H9 (cell line): ENCODE measurements at regions not wholly inside any gene's neighbourhood (a gene's known extent, or its start where the extent isn't known, plus 50 kb on each side); places are given as distances from the start of the nearest gene placed in this dataset.

ENCODE experiments used
- DNase-seq: peaks from one replicate; pipeline ENCODE4 v3.0.0-alpha.2; 2017
- H2AFZ ChIP-seq: one replicate; pipeline ENCODE4 v1.6.1; 2013; ENCODE audit warnings: mild to moderate bottlenecking, low read length, control low read depth, moderate library complexity
- H2AK5ac ChIP-seq: 2 replicates; pipeline ENCODE4 v1.6.1; 2013; ENCODE audit warnings: low read length, control low read depth, mixed read lengths; ENCODE audit not compliant: insufficient read length
- H2BK120ac ChIP-seq: one replicate; pipeline ENCODE4 v1.6.1; 2013; ENCODE audit warnings: low read depth, mild to moderate bottlenecking, low read length, control low read depth, inconsistent platforms; ENCODE audit not compliant: poor library complexity, severe bottlenecking
- H2BK12ac ChIP-seq: 2 replicates; pipeline ENCODE4 v1.6.1; 2013; ENCODE audit warnings: low read length, control low read depth, mixed read lengths, low read depth; ENCODE audit not compliant: insufficient read length
- H2BK15ac ChIP-seq: 2 replicates; pipeline ENCODE4 v1.6.1; 2013; ENCODE audit warnings: low read depth, low read length, control low read depth
- H2BK20ac ChIP-seq: one replicate; pipeline ENCODE4 v1.6.1; 2013; ENCODE audit warnings: low read depth, mild to moderate bottlenecking, low read length, control low read depth, inconsistent platforms; ENCODE audit not compliant: poor library complexity, severe bottlenecking
- H2BK5ac ChIP-seq: 2 replicates; pipeline ENCODE4 v1.6.1; 2013; ENCODE audit warnings: low read length, control low read depth, mixed read lengths; ENCODE audit not compliant: insufficient read length
- H3K14ac ChIP-seq: 2 replicates; pipeline ENCODE4 v1.6.1; 2013; ENCODE audit warnings: low read length, control low read depth; ENCODE audit not compliant: insufficient read depth
- H3K18ac ChIP-seq: 2 replicates; pipeline ENCODE4 v1.6.1; 2013; ENCODE audit warnings: low read depth, mild to moderate bottlenecking, mixed read lengths, low read length, control low read depth; ENCODE audit not compliant: insufficient read length
- H3K23ac ChIP-seq: 2 replicates; pipeline ENCODE4 v1.6.1; 2013; ENCODE audit warnings: low read length, control low read depth, mixed read lengths, low read depth; ENCODE audit not compliant: insufficient read length
- H3K23me2 ChIP-seq: 2 replicates; pipeline ENCODE4 v1.6.1; 2013; ENCODE audit warnings: low read depth, mild to moderate bottlenecking, mixed read lengths, low read length, control low read depth; ENCODE audit not compliant: insufficient read length, poor library complexity, severe bottlenecking
- H3K27ac ChIP-seq: 2 replicates; pipeline ENCODE4 v1.5.1; 2013; ENCODE audit warnings: low read length, control low read depth, mixed read lengths, low read depth; ENCODE audit not compliant: insufficient read length
- H3K27me3 ChIP-seq: 2 replicates; pipeline ENCODE4 v1.6.1; 2013; ENCODE audit warnings: low read length, control low read depth, inconsistent platforms; ENCODE audit not compliant: insufficient read depth
- H3K4ac ChIP-seq: 2 replicates; pipeline ENCODE4 v1.6.1; 2013; ENCODE audit warnings: low read depth, mild to moderate bottlenecking, control low read depth, inconsistent platforms, low read length, moderate library complexity
- H3K4me1 ChIP-seq: 2 replicates; pipeline ENCODE4 v1.6.1; 2013; ENCODE audit warnings: low read length, control low read depth, inconsistent platforms; ENCODE audit not compliant: insufficient read depth
- H3K4me2 ChIP-seq: 2 replicates; pipeline ENCODE4 v1.6.1; 2013; ENCODE audit warnings: low read length, control low read depth, mixed read lengths; ENCODE audit not compliant: insufficient read length, insufficient read depth
- H3K56ac ChIP-seq: 2 replicates; pipeline ENCODE4 v1.6.1; 2013; ENCODE audit warnings: low read depth, mild to moderate bottlenecking, mixed read lengths, low read length, control low read depth; ENCODE audit not compliant: insufficient read length
- H3K79me1 ChIP-seq: 2 replicates; pipeline ENCODE4 v1.6.1; 2013; ENCODE audit warnings: low read depth, mild to moderate bottlenecking, moderate library complexity, low read length, control low read depth, inconsistent platforms; ENCODE audit not compliant: insufficient read depth, poor library complexity, severe bottlenecking
- H3K79me2 ChIP-seq: 2 replicates; pipeline ENCODE4 v1.6.1; 2013; ENCODE audit warnings: low read length, control low read depth, inconsistent platforms; ENCODE audit not compliant: insufficient read depth
- H3K9ac ChIP-seq: 2 replicates; pipeline ENCODE4 v1.6.1; 2013; ENCODE audit warnings: low read length, control low read depth, mixed read lengths; ENCODE audit not compliant: insufficient read length; ENCODE audit errors: extremely low read depth
- H3K9me3 ChIP-seq: one replicate; pipeline ENCODE4 v1.6.1; 2013; ENCODE audit warnings: low read depth, low read length, inconsistent platforms; ENCODE audit not compliant: control insufficient read depth
- H3T11ph ChIP-seq: one replicate; pipeline ENCODE4 v1.6.1; 2013; ENCODE audit warnings: mild to moderate bottlenecking, low read length, control low read depth, inconsistent platforms
- H4K20me1 ChIP-seq: one replicate; pipeline ENCODE4 v1.6.1; 2013; ENCODE audit not compliant: control insufficient read depth, insufficient read length, insufficient read depth
- H4K5ac ChIP-seq: 2 replicates; pipeline ENCODE4 v1.6.1; 2013; ENCODE audit warnings: low read depth, mild to moderate bottlenecking, mixed read lengths, low read length, control low read depth; ENCODE audit not compliant: insufficient read length
- H4K8ac ChIP-seq: replicated peaks from 2 replicates; pipeline ENCODE4 v1.6.1; 2013; ENCODE audit warnings: low read length, control low read depth, mixed read lengths, low read depth; ENCODE audit not compliant: insufficient read length
- H4K91ac ChIP-seq: 2 replicates; pipeline ENCODE4 v1.6.1; 2013; ENCODE audit warnings: low read depth, mild to moderate bottlenecking, moderate library complexity, mixed read lengths, low read length, control low read depth; ENCODE audit not compliant: insufficient read length
- H3K27ac Mint-ChIP-seq, 3 experiments: 2 replicates in 2 of 3; 3 replicates in 1 of 3; pipeline ENCODE4 v1.8.0; 2020 to 2021; ENCODE audit warnings: mixed read lengths in 3 of 3, mild to moderate bottlenecking in 1 of 3, moderate library complexity in 1 of 3
- H3K27me3 Mint-ChIP-seq: 2 replicates; pipeline ENCODE4 v1.8.0; 2021; ENCODE audit warnings: low read depth, mild to moderate bottlenecking, moderate library complexity, mixed read lengths
- H3K36me3 Mint-ChIP-seq, 3 experiments: 2 replicates in 2 of 3; 3 replicates in 1 of 3; pipeline ENCODE4 v1.8.0; 2020 to 2021; ENCODE audit warnings: low read depth in 3 of 3, mixed read lengths in 3 of 3; ENCODE audit not compliant: insufficient read depth in 1 of 3
- H3K4me1 Mint-ChIP-seq, 2 experiments: 2 replicates each; pipeline ENCODE4 v1.8.0; 2020; ENCODE audit warnings: mixed read lengths in 2 of 2
- H3K4me3 Mint-ChIP-seq, 2 experiments: 2 replicates in 1 of 2; 3 replicates in 1 of 2; pipeline ENCODE4 v1.8.0; 2020 to 2021; ENCODE audit warnings: mild to moderate bottlenecking in 2 of 2, mixed read lengths in 2 of 2, moderate library complexity in 1 of 2
- H3K9me3 Mint-ChIP-seq, 2 experiments: 2 replicates in 1 of 2; 3 replicates in 1 of 2; pipeline ENCODE4 v1.8.0; 2020; ENCODE audit warnings: mild to moderate bottlenecking in 2 of 2, mixed read lengths in 2 of 2, moderate library complexity in 1 of 2
- CTCF ChIP-seq: fragments of 200-600 bp; sonication (generic); conservative IDR thresholded peaks from 3 replicates; pipeline ENCODE4 v1.8.0; 2021; ENCODE audit warnings: antibody characterized with exemption, mild to moderate bottlenecking
- WGBS: extraction: QIAGEN DNeasy Blood & Tissue Kit; methylation state at CpG from one replicate; pipeline ENCODE4 v1.1.7; 2013; ENCODE audit warnings: missing lambda C conversion rate, low lambda C conversion rate, mixed read lengths; ENCODE audit not compliant: insufficient read length; ENCODE audit errors: extremely low coverage; 5-methylcytosine and 5-hydroxymethylcytosine counted together

DNA sequence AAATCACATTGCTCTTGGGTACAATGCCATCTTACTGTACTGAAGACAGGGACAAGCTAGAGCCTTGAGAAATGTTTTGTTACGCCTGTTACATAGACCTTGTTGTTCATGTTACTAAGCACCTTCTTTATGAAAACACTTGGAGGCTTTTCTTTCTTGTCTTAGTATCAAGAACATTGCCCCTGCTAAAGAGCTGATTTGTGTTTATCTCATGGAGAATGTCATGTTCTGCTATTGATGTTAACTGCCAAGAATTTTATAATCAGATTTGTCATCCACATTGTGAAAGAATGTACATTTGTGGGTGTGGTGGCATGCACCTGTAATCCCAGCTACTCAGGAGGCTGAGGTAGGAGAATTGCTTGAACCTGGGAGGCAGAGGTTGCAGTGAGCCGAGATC, 431.3 kb upstream of the MDFIC2 start:
- no peaks in the 10 kb centered on the region for H3K9me3 Mint-ChIP-seq
- H3K4me3 Mint-ChIP-seq: no peak overlapping the region
- Histone ChIP-seq H3K14ac (no peak overlapping the region), H3K27me3 (no peaks in the 10 kb centered on the region), H4K5ac (no peak overlapping the region), H3K4me2 (no peak overlapping the region), H2BK5ac (no peak overlapping the region), H2BK120ac (no peak overlapping the region), H3T11ph (no peak overlapping the region), H4K20me1 (no peaks in the 10 kb centered on the region), H3K56ac (no peak overlapping the region), H4K8ac (no peak overlapping the region), H3K9me3 (no peaks in the 10 kb centered on the region), H3K27ac (no peak overlapping the region), H3K18ac (no peak overlapping the region), H4K91ac (no peak overlapping the region), H3K23me2 (no peaks in the 10 kb centered on the region), H3K4ac (no peak overlapping the region), H3K79me2 (no peaks in the 10 kb centered on the region), H3K79me1 (no peaks in the 10 kb centered on the region), H3K23ac (no peak overlapping the region), H2BK15ac (no peak overlapping the region), H2BK12ac (no peak overlapping the region), H2AFZ (no peak overlapping the region), H3K4me1 (peaks cover 5% of the 10 kb centered on the region; the same call in 1 of the 2 replicates), H2BK20ac (no peak overlapping the region), H2AK5ac (no peak overlapping the region), H3K9ac (no peak overlapping the region)
- no peak overlapping the region for H3K27ac Mint-ChIP-seq
- TF ChIP-seq CTCF: no peak
- H3K36me3 Mint-ChIP-seq: no peaks in the 10 kb centered on the region
- H3K27me3 Mint-ChIP-seq: no peaks in the 10 kb centered on the region
- DNase-seq: no peak
- H3K4me1 Mint-ChIP-seq: peaks cover 17 to 19% of the 10 kb centered on the region in 2 experiments
- WGBS: no CpG with 5 or more reads among the region's 2 CpGs
